Right forelimb (tissue), 1 donor: ENCODE measurements at regions not wholly inside any gene's neighbourhood (a gene's known extent, or its start where the extent isn't known, plus 50 kb on each side); places are given as distances from the start of the nearest gene placed in this dataset.

Source experiments
- DNase-seq: peaks from one replicate; pipeline ENCODE4 v3.0.0-alpha.2; 2018

GRCh38 chr3:79922633-79923032 lies 154.8 kb upstream of the ROBO1 start:
- no peak for DNase-seq

GRCh38 chr3:79917561-79917960 lies 149.8 kb upstream of the ROBO1 start:
- DNase-seq: no peak

DNA sequence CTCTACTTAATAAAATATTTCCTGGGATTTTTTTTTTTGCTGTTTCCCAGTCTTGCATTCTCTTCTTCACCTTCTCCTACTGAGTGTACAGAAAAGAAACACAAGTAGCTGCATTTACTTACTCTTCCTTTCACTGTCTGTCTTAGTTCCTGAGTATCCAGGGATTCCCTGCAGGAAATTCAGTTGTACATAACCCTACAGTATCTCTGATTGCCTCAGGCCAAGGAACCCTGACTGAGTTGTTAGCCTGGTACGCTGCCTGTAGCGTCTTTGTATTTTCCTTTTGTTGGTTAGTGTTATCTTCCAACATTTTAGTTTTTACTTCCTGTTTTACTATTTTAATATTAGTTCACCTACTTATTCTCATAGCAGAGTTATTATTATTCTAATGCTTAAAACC lies 142.5 kb upstream of the ROBO1 start:
- DNase-seq: no peak

DNA sequence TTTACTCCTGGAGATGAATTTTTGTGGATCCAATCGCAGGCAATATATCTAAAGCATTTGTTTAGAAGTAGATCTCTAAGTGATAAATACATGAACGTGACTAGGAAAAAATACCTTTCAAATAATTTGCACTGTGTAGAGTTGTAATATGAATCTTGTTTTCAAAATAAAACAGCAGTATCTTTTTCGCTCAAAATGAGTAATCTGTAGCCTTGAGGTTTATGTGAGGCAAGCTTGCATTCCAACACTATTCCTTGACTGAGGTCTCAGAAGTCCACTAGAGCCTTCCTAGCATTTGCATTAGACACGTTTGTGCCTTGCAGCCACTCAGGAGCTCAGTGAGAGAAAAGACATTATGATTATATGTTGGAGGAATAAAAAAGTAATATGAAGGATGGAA lies 138.3 kb upstream of the ROBO1 start:
- DNase-seq: no peak

DNA sequence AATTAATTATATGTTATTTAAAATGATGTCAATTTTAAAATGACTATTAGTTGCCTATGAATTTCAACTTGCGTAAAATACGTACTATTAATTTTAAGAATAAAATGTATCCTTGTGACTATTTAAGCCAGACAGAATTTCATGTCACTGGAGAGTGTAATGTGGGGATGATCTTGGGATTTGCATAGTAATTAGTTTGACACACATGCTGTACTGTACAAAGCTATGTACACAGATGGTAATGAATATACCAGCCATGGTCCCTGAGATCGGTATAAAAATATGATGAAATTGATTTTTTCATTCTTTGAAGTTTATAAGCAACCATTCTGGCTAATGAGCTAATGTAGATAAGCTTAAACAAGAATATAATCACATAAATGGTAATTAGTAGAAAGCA lies 134.4 kb upstream of the ROBO1 start:
- no peak for DNase-seq

DNA sequence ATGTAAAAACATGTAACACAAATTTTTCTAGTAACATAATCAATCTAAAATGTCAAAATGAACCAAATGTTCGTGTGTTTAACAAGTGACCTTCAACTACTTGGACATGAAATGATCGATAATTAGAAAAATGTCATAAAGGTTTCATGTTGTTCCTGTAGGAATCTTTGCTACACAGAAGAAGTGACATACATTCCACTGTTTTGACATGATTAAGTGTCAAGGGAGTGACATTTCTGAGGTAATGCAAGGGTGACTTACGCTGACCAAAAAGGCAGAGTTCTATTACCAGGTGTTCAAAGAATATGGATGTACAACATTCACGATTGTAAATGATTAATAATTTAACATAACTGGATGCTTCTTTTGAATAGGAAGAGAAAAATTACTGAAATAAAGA lies 131.1 kb upstream of the ROBO1 start:
- no peak for DNase-seq

GRCh38 chr3:79896086-79896485 lies 128.3 kb upstream of the ROBO1 start:
- no peak for DNase-seq

- DNase-seq: no peak
Measured at GRCh38 chr3:79887213-79887612, 119.4 kb upstream of the ROBO1 start.

DNA sequence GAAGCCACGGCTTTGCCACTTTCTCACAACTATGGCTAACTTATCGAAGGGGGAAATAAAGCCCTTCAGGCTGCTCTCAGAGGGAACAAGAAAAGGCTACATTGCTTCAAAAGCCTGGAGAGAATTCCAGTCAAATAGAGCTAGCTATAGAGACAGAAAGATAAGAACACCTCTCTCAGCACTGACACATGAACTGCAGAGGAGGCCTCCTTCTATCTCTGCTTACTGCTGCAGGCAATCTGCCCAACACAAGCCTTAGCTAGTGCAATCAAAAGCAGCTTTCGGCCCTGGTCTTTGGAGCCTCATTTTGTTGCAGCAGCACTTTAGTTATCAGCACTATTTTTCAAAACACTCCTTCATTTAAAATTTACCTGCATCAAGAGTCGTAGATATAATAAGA lies 118.4 kb upstream of the ROBO1 start:
- DNase-seq: no peak

GRCh38 chr3:79885407-79885806 lies 117.6 kb upstream of the ROBO1 start:
- DNase-seq: no peak

DNA sequence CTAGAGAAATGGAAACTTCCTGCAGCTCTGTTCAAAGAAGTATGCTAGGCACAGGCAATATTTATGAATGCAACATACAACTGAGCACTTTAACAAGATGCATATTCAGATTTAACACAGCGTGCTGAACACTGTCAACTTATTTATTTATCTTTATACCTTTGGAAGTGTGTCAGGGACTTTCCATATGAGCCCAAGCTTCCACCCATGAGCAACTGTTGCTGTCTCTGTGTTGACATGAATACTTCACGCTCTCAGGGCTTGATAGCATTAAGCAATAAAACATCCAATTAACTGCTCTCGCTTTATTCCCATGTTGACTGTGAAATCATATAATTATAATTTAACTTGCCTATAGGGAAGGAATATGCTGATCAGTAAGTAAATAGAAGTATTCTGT lies 116.6 kb upstream of the ROBO1 start:
- no peak for DNase-seq

- DNase-seq: no peak
Measured at GRCh38 chr3:79881431-79881830, 113.6 kb upstream of the ROBO1 start.

- no peak for DNase-seq
Measured at GRCh38 chr3:79878708-79879107, 110.9 kb upstream of the ROBO1 start.

- DNase-seq: no peak
Measured at GRCh38 chr3:79874646-79875045, 106.8 kb upstream of the ROBO1 start.

GRCh38 chr3:79872483-79872882 lies 104.7 kb upstream of the ROBO1 start:
- DNase-seq: no peak

GRCh38 chr3:79871656-79872055 lies 103.9 kb upstream of the ROBO1 start:
- no peak for DNase-seq

DNA sequence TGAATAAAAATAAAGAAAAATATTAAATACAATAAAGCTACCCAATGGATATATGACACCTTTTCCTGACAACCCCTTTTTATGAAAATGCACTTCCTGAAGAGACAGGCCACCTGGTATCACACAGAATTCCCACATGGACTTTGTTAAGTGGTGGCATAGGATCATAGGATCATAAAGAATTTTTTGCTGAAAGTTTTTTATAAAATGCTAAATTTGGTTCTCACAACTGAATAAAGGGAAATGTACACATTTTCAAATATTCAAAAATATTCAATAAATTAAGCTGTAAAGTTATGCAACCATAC lies 102.5 kb upstream of the ROBO1 start:
- no peak for DNase-seq

DNA sequence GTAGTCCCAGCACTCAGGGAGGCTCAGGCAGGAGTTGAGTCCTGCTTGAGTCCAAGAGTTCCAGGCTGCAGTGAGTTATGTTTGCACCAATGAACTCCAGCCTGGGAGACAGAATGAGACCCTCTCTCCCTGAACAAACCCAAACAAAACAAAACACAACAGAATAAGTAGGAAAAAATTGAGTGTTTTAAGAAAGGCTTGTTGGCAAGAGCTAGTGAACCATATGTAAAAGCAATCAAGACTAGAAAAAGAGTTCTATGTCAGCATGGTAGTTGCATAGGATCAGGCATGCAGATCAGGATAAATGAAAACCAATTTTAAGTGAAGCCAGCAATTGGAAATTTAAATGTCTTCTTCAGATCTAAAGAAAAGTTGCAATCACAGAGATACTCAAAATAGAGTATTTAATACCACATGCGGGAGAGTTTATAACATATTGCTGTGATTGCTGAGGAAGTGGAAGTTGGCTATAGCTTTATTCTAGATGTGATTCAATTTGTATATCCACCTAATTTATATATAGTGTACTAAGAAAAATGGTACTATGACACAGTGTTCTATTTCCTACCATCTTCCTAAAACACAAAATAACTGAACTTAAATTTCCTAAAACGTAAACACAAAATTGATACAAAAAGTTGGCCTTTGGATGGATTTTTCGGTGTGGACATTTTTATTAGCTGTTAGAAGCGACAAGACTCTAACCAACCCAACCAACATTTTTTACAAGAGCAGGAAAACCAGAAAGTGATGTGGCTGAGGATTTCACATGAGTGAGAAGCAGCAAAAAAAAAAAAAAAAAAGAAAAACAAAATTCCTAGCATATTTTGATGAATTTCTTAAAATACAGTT lies 101.9 kb upstream of the ROBO1 start:
- DNase-seq: no peak

DNA sequence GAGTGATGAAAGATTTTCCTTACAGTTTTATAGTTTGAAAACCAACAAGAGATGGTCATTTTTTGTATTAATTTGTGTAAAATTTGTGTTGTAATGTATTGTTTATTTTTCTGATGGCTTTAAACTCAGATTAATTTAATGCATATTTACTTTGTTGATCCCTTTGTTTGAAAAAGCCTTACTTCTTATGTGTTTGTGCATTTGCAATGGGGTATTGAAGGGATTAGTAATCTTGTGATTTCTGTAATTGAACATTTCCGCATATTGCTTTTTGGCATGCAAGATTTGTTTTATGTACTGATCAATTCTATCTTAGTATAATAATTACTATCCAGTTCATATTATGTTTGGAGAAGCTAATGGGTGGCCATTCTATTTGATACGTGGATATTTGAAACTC lies 98.4 kb upstream of the ROBO1 start:
- no peak for DNase-seq

DNA sequence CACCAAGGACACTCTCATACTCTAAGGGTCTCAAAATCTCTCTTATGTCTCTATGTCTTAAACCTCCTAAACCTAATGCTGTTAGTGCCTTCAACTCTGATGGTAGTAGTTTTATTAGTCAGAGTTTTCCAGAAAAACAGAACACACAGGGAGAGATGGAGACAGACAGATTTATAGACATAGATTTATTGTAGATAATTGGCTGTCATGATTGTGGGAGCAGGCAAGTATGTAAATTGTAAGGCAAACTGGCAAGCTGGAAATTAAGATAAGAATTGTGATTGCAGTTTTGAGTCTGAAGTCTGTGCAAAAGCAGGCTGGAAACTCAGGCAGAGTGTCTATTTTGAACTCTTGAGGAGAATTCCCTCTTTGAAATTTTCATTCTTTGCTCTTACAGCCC lies 96.3 kb upstream of the ROBO1 start:
- no peak for DNase-seq

DNA sequence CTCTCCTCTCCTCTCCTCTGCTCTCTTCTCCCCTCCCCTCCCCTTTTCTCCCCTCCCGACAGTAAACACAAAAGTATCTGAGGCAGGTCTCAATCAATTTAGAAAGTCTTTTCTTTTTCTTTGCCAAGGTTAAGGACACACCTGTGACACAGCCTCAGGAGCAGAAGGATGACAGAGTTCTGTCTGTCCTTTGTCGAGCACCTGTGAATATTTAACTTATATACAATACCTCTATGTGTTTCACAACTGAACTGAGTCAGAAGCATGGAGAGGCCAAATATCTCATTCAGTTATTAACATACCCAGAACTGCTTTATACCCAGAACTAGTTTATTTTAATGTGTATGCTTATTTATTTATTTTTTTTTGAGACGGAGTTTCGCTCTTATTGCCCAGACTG lies 81.1 kb upstream of the ROBO1 start:
- no peak for DNase-seq

DNA sequence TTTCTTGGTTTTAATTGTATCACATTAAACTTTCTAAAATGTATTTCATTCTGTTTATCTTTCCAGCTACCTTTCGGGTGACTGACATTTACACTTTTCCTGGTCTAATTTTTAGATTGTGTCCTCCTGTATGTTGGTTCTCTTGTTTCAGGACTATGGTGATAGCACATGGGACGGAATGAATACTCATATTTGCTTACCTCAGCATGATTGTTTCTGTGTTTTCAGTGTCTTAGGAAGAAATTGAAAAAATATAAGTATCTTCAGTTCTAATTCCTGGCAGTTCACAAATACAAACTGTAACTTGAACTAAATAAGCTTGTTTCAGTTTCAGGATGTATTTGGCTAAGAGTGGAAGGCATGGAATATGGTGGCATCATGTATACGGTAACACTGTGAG lies 80.1 kb upstream of the ROBO1 start:
- DNase-seq: no peak

- DNase-seq: no peak
Measured at GRCh38 chr3:79846148-79846933, 78.5 kb upstream of the ROBO1 start.

DNA sequence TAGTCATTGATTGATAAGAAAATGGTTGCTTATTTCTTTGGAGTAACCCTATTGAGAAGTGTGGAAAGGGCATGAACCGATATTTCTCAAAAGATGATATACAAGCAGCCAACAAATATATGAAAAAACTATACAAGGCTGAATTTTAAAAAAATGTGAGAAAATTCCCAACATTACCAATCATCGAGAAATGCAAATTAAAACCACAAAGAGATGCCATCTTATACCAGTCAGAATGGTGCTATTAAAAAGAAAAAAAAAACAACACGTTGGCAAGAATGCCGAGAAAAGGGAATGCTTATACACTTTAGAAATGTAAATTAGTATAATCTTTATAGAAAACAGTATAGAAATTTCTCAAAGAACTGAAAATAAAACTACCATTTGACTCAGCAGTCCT lies 77.7 kb upstream of the ROBO1 start:
- no peak for DNase-seq

DNA sequence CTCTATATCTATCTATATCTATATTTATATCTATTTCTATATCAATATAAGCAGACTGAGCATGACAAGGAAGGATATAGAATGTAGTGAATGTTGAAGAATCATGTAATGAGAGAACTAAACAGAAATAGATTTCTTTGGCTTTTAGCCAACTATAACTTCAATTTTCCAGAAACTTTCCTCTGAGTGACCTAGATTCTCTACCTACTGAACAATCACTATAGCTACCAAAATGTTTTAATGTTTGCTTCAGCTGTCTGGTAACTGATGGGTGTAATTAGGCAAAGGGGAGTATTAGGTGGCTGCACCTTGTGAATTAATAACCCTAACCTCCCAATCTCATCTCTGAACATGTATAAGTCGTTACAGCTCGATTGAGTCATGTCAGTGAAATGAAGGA lies 76.4 kb upstream of the ROBO1 start:
- DNase-seq: no peak
